ENCODE measurements at regions not wholly inside any gene's neighbourhood (a gene's known extent, or its start where the extent isn't known, plus 50 kb on each side); places are given as distances from the start of the nearest gene placed in this dataset.

GRCh38 chr9:23162789-23163188 is 663.3 kb downstream of the ELAVL2 start:
- DNase-seq (ENCODE audit: low spot score) = no peak

GRCh38 chr9:23171479-23171878 is 654.6 kb downstream of the ELAVL2 start:
- DNase-seq (ENCODE audit: low spot score) = no peak

- DNase-seq (ENCODE audit: low spot score) = no peak
Observed at GRCh38 chr9:23172206-23172605, 653.8 kb downstream of the ELAVL2 start.

GRCh38 chr9:23172979-23173637 is 652.9 kb downstream of the ELAVL2 start:
- no peak for DNase-seq (ENCODE audit: low spot score)

GRCh38 chr9:23194281-23194680 is 631.8 kb downstream of the ELAVL2 start:
- DNase-seq (ENCODE audit: low spot score) = no peak

DNA sequence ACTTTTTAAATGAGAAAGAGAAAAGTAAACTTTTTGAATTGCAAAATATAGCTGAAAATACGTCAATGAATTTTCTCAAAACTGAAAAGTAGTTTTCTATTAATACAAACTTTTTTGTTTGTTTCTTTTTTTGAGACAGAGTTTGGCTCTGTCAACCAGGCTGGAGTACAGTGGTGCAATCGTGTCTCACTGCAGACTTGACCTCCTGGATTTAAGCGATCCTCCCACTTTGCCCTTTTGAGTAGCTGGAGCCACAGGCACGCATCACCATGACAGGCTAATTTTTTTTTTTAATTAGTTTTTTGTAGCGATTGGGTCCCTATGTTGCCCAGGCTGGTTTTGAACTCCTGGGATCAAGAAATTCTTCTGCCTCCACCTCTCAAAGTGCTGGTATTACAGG is 610.4 kb downstream of the ELAVL2 start:
- DNase-seq (ENCODE audit: low spot score) = no peak

DNA sequence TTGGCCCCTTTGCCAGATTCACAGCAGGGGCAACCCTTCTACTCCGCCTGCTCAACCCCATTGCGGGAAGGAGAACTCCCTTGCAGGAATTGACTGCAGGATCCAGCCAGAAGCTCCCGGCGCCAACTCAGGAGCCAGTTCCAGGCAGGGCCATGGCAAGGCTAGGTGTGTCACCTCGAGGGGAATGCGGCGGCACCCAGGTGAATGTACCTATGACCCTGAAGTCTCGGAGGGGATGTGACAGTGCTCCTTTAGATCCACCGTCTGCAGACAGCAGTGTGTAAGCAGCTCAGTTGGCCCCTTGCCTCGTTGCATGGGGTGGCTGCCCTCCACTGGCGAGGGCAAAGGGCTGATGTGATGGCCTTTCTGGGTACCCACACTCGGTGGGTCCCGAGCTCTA is 606.6 kb downstream of the ELAVL2 start:
- no peak for DNase-seq (ENCODE audit: low spot score)

DNA sequence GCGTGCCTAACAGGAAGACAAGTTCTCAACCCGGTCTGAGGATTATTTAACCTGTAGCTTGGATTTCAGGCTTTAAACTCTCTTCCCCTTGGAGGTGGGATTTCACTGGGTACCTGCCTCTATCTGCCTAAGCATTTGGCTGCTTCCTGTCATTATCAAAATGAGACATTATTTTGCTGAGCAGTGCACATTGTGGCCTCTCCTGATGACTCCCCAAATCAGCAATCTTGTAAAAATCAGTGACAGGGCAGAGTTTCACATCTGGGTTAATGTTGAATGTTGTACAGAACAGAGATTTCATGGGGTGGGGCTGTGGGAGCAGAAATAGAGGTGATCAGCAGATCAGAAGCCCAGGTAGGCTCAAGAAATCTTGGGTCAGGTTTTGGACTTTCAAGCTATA is 605.9 kb downstream of the ELAVL2 start:
- DNase-seq (ENCODE audit: low spot score) = no peak

GRCh38 chr9:23220957-23221356 is 605.1 kb downstream of the ELAVL2 start:
- no peak for DNase-seq (ENCODE audit: low spot score)

DNA sequence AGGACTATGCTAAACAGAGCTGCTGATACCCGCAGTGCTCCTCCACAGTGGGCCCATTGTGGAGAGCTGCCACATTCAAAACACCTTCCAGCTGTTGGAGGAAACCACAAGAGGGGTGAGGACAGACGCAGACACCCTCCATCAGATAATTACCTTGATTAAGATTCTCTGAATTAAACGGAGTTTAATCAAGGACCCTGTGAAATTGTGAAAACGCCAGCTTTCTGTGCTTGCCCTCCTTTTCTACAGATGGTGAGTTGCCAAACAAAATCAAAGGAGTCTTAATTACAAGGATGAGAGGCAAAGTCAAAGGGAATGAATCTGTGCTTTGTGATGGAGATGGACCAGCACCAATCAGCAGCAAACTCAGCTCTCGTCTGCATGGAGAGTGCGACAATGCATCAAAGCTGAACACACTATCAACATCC is 596.1 kb downstream of the ELAVL2 start:
- DNase-seq (ENCODE audit: low spot score) = no peak

DNA sequence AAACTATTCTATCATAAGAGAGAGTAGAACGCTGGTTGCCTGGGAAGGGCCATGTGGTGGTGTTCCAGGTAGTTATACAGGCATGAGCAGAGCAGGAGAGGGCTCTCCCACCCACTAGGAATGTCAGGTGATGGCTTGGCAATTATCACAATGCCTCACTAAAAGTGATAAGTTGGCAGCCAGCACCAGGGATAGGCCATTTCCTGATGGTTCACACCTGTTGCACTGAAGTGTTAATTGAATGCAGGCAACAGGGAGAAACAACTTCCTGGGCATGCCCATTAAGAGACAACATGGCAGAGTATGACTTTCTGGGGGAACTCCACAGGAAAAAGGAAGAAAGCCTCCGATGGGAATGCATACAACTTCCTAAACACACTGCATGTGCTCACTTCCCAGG is 593.2 kb downstream of the ELAVL2 start:
- no peak for DNase-seq (ENCODE audit: low spot score)

DNA sequence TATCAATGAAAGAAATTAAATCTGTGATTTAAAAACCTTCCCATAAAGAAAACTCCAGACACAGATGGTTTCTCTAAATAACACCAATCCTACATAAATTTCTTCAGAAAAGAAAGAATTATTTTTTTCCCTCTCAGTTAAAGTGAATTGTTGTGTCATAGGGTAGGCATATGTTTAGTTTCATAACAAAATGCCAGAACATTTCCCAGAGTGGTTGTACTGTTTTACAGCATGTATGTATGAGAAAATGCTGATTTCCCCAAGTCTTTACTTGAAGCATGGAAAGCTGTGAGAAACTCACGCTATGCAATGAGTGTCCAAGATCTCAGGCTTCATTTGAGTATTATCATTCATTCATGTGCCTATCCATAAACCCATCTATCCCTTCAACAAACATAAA is 582.5 kb downstream of the ELAVL2 start:
- DNase-seq (ENCODE audit: low spot score) = no peak

DNA sequence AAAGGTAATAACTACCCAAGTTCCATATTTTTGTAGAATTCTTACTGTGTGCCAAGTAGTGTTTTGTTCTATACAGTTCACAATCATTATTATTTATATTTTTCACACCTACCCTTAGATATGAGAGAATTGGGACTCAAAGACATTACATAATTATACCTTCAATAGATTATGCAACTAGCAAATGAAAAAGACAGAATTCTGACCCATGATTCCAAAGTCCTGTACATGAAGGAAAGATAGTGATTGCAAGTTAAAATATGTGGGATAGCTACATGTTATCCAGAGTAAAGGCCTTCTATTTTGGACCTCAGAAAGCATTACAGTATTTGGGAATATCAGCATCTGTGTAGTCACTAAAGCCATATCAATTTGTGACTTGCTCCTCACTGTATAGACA is 581.0 kb downstream of the ELAVL2 start:
- no peak for DNase-seq (ENCODE audit: low spot score)

- DNase-seq (ENCODE audit: low spot score) = no peak
Observed at GRCh38 chr9:23254404-23255184, 571.4 kb downstream of the ELAVL2 start.

DNA sequence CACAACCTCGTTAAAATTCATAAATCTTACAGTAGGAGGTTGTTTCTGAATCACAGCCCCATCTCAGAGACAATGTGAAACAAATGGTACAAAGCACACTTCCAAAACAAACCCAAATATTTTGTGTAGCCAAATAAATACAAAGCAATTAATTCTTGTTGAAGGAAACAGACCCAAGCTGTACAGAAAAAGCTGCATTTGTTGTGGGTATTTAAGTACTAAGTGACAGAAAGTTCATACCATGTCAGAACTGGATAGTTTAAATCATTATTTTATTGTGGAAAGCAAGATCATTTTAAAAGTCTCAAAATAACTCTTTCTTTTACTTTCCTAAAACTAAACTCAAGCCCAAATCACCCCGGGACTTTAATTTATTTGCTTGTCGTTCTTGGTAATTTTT is 570.7 kb downstream of the ELAVL2 start:
- DNase-seq (ENCODE audit: low spot score) = no peak

GRCh38 chr9:23258569-23258968 is 567.5 kb downstream of the ELAVL2 start:
- peak; percentile 4 for DNase-seq (ENCODE audit: low spot score)

- DNase-seq (ENCODE audit: low spot score) = no peak
Observed at GRCh38 chr9:23278561-23278960, 547.5 kb downstream of the ELAVL2 start.

DNA sequence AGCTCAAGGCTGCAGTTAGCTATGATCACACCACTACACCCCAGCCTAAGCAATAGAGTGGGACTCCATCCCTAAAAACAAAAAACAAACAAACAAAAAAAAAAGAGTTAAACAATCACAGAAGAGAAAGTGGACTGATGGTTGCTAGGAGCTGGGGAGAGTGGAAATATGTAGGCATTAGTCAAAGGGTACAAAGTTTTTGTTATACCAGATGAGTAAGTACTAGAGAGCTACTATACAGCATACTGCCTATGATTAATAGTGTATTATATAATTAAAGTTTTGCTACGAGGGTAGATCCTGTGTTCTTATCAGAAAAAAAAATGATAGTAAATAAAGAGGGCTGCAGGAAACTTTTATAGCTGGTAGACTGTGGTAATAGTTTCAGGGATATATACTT is 538.6 kb downstream of the ELAVL2 start:
- DNase-seq (ENCODE audit: low spot score) = no peak

DNA sequence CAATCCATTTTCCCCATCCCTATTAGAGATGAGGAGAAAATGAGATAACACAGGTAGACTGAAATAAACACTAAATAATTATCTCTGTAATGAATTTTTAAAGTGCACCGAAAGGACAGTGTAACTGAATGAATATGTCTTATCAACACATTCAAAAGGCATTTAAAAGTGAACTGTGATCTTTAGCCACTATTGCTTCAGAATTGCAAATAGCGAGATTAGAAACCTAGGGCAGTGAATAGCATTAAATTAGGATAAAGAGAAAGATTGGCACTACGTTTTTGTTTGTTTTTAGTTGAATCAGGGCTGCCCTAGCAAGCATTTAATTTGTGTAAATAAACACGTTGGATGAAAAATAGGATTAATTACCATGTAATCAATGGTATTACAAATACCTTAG is 537.5 kb downstream of the ELAVL2 start:
- no peak for DNase-seq (ENCODE audit: low spot score)

DNA sequence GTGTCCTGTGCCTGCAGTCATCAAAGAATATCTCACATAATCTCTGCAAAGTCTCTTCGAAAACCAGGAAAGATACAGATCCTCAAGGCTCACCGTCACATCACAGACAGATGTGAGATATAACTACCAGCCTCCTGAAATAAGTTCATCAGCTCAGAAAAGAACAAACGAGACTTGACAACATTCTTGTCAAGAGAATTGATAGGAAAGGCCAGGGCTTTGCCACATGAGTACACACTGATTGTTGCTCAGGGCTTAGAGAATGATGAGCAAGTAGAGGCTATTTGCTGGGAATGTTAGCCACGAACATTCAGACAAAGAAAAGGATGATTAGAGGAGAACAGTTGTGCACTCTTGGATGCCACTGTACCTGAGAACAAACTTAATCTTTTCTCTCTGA is 535.1 kb downstream of the ELAVL2 start:
- no peak for DNase-seq (ENCODE audit: low spot score)

GRCh38 chr9:23302281-23302680 is 523.8 kb downstream of the ELAVL2 start:
- no peak for DNase-seq (ENCODE audit: low spot score)

DNA sequence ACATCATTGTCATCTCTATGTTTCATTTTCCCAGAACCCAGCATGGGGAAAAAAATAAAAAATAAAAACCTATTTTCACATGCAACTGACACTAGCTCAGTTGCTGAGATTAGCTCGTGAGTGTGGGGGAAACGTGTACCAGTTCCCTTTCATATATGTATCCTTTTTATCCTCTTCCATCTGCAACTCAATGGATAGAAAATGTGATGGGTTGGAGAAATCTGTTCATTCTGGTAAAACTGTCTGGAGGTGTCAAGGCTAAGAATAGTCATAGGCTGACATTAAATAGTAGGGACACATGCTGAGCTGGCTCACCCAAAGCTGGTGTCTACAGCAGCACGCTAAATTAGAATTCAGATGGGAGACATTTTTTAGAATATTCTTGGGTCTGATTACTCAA is 519.3 kb downstream of the ELAVL2 start:
- no peak for DNase-seq (ENCODE audit: low spot score)

DNA sequence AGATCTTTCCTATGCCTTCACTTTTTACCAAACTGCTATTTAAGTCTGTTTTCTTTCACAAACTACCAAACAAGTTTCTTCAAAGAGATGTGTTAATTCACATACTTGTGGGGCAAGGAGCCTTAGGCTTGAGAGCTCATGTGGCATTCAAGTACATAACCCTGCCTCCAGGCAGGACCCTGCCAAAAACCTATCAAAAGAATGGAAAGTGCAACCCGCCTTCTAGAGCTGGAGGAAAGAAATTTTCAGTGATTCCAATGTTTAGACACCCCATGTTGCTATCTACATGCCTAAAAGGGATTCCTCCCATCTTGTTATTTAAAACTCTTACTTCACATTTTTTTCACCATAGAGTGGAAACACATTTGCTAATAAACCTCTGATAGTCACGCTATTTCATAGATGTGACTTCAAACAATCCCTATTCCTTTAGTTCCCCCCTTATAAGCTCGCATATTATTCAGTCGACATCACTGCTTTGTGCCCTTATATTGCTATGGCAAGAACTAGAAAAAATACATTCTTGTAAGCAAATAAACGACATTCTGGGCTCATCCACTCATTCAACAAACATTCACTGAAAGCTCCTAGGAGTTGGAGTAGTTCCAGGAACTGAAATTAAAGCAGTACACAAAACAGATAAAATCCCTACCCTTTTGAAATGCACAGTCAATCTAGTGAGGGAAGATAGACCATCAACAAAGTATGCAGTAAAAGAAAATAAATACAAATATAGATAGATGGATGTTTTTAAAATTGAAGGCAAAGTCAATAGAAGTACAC is 518.1 kb downstream of the ELAVL2 start:
- no peak for DNase-seq (ENCODE audit: low spot score)

Data from A172 (cell line).